ENCODE measurements at regions not wholly inside any gene's neighbourhood (a gene's known extent, or its start where the extent isn't known, plus 50 kb on each side); places are given as distances from the start of the nearest gene placed in this dataset.

DNA sequence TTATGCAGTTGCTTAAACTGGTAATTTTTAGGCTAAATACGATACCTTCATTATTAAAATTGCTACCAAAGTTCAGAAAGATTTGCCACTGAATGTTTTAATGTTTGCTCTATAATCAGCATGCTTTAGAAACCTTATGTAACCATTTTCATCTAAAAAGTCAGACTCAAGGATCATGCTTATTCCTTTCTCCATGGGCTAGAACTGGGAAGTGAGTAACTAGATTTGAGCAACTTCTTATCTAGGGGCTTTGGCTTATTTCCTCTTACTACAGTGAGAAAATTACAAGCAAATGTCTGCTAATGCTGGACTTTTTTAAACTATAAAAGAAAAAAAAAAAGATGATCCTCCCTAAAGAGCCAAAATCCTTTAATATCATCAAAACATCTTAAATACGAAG is 215.9 kb downstream of the CRPPA start:
- TF ChIP-seq GATA1 (IDR thresholded peaks at IDR 0.05; ENCODE audit: low read depth, low read length), result no peak
- TF ChIP-seq POLR2A (IDR thresholded peaks at IDR 0.05; ENCODE audit: low read length), result no peak
- DNase-seq, result no peak

DNA sequence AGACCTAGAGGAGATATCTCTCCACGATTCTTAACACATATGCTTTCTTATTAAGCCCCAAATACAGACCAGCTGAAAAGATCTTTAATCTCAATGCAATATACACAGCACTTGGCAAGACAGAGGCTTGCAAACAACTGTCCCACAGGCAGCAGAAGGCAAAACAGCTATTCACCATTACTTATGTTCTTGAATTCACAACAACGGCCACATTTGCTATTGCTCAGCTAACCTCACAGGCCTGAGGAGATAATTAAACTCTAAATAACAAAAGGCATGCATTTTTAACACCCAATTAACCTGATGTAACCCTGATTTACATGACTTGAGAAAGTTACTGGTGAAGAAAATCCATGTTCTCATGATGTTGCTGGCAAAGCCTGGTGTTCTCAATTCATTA is 216.4 kb downstream of the CRPPA start:
- DNase-seq, result no peak
- TF ChIP-seq GATA1 (IDR thresholded peaks at IDR 0.05; ENCODE audit: low read depth, low read length) (no peak), POLR2A (IDR thresholded peaks at IDR 0.05; ENCODE audit: low read length) (no peak)

DNA sequence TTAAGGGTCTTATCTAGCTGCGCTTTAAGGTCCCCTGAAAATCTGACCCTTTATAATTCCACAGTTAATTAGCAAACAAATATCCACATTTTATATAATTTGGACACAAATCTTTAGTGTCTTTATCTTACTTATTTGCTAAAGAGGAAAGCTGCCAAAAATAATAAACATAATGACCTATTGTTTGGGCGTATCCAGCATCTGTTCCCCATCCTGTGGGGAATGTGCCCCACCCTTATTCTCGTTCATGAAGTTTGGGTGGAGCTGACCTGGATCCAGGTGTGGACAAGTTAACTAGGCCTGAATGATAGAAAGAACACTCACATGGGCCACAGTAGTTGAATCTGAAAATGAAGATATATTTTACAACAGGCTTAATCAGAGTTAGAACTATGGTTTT is 218.3 kb downstream of the CRPPA start:
- DNase-seq, result no peak
- TF ChIP-seq POLR2A (IDR thresholded peaks at IDR 0.05; ENCODE audit: low read length), result no peak
- TF ChIP-seq GATA1 (IDR thresholded peaks at IDR 0.05; ENCODE audit: low read depth, low read length), result no peak

DNA sequence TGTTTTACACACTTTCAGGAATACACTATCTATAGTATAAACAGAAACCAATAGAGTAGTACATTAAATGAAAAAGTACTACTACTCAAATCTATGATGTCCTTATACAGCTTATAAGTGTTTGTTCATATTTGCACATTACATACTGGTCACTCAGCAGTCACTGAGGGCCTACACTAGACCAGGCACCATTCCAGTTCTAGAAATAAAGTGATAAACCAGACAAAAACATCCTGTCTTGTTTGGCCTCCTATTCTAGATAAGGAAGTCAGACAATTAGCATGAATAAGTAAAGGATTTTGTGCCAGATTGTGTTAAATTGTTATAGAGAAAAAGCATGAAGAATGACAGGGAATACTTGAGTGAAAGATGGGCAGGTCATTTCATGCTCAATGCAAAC is 219.0 kb downstream of the CRPPA start:
- no peak for TF ChIP-seq POLR2A (IDR thresholded peaks at IDR 0.05; ENCODE audit: low read length)
- no peak for TF ChIP-seq GATA1 (IDR thresholded peaks at IDR 0.05; ENCODE audit: low read depth, low read length)

DNA sequence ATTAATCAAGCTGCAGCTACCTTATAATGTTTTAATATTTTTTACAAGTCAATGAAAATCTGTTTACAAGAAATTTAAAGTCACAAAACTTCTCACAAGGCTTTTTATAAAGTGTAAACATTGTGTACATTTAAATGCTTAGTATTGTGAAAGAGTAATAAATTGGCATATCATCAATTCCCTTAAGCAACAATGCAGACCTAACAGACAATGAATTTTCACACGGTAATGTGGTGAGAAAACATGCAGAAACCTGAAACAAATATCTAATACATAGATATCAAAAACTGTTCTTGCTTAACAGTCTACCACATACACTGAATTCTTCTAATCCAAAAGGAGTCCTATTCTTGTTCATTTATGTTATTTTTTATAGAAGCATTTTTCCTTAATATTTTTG is 220.7 kb downstream of the CRPPA start:
- TF ChIP-seq POLR2A (IDR thresholded peaks at IDR 0.05; ENCODE audit: low read length) (no peak), GATA1 (IDR thresholded peaks at IDR 0.05; ENCODE audit: low read depth, low read length) (no peak)
- DNase-seq, result no peak

More for the DNA sequence above, 219.0 kb downstream of the CRPPA start:
- DNase-seq, result no peak

DNA sequence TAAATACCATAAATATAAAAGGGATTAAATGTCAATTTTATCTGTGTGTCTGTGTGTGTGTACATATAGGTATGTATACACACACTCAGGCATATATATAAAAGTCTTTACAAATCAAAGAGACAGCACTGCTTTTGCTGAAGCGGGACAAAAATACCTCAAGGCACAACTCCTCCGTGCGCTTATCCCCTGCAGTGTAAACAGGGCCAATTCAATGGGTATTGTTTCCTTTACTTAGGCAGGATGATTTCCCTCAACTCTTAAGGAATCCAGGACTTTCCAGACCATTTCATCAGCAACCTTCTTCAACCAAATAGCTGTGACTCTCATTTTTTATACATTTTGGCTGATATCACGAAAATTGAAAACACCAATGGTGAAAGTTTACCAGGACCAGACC is 227.7 kb downstream of the CRPPA start:
- TF ChIP-seq GATA1 (IDR thresholded peaks at IDR 0.05; ENCODE audit: low read depth, low read length), result no peak
- no peak for TF ChIP-seq POLR2A (IDR thresholded peaks at IDR 0.05; ENCODE audit: low read length)
- no peak for DNase-seq

DNA sequence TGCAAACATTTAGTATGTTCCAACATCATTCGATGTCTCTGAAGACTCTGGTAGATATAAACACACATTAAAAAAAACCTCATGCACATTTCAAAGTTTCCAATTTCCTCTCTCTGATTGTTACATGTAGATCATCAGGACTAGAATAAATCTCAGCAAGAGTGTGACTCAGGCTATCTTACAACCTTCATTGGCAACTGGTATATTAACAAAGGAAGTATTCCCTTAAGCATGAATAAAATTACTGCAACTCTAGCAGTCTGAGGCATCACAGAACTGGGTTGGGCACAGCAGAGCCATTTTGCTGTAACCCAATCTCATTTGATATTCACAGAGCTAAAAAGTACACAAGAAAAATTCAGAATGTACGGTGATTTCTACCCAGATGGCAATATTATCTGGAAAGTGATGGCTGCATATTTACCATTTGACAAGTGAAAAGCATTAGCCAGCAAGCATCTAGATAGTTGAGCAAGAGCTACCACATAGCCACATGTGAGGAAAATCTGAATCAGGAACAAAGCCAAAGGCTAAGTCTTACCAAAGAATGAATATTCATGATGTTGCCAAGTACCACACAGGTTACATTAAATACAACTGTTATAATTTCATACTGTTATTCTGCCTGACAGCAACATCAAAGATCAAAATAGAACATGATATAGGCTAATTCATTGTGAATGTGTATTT is 232.2 kb downstream of the CRPPA start:
- no peak for DNase-seq
- TF ChIP-seq POLR2A (IDR thresholded peaks at IDR 0.05; ENCODE audit: low read length) (no peak), GATA1 (IDR thresholded peaks at IDR 0.05; ENCODE audit: low read depth, low read length) (no peak)

DNA sequence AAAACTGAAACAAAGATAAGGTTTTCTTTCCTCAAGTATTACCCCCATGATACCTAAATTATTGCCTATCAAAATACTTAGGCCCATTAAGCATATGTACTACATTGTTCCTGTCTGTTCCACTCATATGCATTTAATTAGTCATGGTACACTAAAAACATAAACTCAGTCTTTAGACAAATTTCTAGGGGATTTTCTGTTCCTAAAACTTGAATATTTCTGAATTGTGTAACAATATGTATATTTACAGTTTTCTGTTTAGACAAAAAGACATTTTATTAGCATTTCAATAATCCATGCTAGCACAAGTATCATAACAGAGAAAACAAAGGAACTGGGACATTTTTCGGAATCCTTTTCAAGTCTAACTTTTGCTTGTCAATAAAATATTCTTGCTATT is 234.2 kb downstream of the CRPPA start:
- no peak for DNase-seq
- TF ChIP-seq GATA1 (IDR thresholded peaks at IDR 0.05; ENCODE audit: low read depth, low read length) (no peak), POLR2A (IDR thresholded peaks at IDR 0.05; ENCODE audit: low read length) (no peak)

DNA sequence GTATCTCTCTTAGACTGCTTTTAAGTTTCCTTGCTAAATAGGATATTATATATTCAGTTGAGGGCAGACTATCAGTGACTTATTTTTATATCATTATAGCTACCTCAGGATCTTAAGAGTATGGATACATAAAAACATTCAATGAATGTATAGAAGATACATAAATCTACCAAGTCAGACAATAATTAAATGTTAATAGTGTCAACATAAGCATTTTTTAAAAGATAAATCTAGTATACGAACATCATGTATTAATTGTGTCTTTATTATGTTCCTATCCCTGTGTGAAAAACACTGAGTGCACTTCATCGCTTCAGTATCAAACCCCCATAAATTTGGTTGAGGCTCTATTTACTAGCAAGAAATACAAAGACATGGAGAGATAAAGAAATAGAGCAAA is 242.8 kb downstream of the CRPPA start:
- no peak for DNase-seq
- no peak for TF ChIP-seq POLR2A (IDR thresholded peaks at IDR 0.05; ENCODE audit: low read length)
- TF ChIP-seq GATA1 (IDR thresholded peaks at IDR 0.05; ENCODE audit: low read depth, low read length), result no peak

DNA sequence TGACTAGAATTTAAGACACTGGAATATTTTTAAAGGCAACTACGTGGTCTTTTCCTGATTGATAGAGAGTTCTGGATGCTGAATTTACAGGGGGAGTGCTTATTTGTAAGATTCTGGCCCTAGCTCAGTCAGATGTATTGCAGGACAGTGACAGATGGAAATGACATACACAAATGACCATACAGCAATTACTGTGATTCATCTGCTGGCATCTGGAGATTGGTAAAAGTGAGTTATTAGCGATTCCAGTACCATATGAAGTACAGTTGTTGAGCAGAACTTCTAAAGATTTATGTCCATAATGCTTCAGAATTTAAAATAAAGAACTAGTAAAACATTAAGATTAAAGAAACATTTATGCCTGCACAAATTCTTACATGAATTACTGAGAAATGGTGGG is 243.2 kb downstream of the CRPPA start:
- TF ChIP-seq GATA1 (IDR thresholded peaks at IDR 0.05; ENCODE audit: low read depth, low read length) (no peak), POLR2A (IDR thresholded peaks at IDR 0.05; ENCODE audit: low read length) (no peak)

DNA sequence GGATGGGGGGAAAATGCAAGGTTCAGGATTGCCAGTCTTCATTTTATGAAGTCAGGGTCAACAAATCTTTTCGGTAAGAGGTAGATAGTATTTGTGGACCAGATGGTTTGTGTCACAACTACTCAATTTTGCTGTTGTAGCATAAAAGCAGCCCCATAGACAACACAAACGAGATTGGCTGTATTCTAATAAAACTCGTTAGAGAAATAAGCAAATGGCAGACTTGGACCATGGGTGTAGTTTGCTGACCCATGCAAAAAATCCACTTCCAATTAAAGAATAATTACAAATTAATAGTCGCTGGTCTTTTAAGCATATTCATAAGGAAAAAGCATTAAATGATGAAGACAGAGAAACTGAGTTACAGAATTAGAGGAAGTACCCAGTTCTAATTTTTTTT is 247.1 kb downstream of the CRPPA start:
- TF ChIP-seq GATA1 (IDR thresholded peaks at IDR 0.05; ENCODE audit: low read depth, low read length) (no peak), POLR2A (IDR thresholded peaks at IDR 0.05; ENCODE audit: low read length) (no peak)
- no peak for DNase-seq

More for the DNA sequence above, 243.2 kb downstream of the CRPPA start:
- no peak for DNase-seq

DNA sequence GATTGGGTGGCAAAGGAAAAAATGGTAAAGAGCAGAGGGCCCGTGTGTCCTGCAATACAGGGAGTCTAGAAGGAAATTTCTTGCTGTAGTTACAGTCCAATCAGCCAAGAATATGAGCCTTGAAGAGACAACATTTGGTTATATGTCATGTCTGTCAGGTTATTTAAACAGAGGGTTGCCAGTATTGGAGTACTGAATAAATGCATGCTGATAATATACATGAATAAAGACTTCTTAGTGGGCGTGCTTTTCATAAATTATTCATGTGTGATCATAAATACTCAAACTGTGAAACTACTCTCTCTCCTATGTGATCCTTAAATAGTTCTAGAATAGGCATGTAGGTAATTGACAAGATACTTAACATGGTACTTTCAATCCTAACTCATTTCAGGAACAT is 249.0 kb downstream of the CRPPA start:
- no peak for DNase-seq
- no peak for TF ChIP-seq GATA1 (IDR thresholded peaks at IDR 0.05; ENCODE audit: low read depth, low read length)
- TF ChIP-seq POLR2A (IDR thresholded peaks at IDR 0.05; ENCODE audit: low read length), result no peak

DNA sequence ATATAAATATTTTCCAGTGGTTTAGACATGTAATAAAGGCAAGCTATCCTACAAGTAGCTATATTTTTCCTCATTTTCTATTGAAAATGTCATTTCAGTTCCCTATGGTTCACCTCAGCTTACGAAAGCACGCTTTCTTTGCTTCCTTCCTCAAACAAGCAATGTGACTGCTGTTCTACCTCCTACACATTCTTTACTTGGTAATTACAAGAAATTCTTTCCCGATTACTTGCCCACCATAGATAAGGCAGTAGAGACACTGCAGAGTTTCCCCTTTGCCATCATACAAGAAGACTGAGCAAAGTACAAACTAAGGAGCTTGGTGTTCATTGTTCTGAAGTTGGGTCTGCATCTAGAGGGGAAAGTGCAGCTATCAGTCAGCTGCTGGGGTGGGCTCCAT is 249.4 kb downstream of the CRPPA start:
- TF ChIP-seq POLR2A (IDR thresholded peaks at IDR 0.05; ENCODE audit: low read length), result no peak
- TF ChIP-seq GATA1 (IDR thresholded peaks at IDR 0.05; ENCODE audit: low read depth, low read length), result no peak
- DNase-seq, result no peak

DNA sequence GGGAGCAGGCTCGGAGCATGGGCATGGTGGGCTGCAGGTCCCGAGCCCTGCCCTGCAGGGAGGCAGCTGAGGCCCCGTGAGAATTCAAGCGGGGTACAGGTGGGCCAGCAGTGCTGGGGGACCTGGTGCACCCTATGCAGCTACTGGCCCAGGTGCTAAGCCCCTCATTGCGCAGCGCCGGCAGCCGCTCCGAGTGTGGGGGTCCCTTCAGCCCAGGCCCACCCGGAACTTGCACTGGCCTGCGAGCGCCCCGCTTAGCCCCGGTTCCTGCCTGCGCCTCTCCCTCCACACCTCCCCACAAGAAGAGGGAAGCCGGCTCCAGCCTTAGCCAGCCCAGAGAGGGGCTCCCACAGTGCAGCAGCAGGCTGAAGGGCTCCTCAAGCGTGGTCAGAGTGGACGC is 250.7 kb downstream of the CRPPA start:
- DNase-seq, result no peak
- TF ChIP-seq GATA1 (IDR thresholded peaks at IDR 0.05; ENCODE audit: low read depth, low read length) (no peak), POLR2A (IDR thresholded peaks at IDR 0.05; ENCODE audit: low read length) (no peak)

DNA sequence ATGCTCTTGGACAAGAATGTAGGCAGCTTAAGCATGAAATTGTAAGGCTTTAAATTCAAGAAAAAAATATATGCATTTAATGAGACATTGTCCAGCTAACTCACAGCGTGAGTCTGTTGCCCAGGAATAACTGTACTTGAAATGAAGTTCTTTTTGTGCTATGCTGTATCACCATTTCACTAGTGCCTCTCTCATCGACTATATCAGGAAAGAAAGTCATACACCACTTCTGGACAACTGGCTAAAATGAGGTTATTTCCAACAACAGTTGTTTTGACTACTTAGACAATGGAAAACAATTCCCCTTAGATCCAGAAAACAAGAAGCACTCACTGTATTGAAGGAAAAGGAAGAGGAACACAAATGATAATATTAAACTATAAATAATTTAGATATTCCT is 251.8 kb downstream of the CRPPA start:
- no peak for DNase-seq
- TF ChIP-seq POLR2A (IDR thresholded peaks at IDR 0.05; ENCODE audit: low read length), result no peak

DNA sequence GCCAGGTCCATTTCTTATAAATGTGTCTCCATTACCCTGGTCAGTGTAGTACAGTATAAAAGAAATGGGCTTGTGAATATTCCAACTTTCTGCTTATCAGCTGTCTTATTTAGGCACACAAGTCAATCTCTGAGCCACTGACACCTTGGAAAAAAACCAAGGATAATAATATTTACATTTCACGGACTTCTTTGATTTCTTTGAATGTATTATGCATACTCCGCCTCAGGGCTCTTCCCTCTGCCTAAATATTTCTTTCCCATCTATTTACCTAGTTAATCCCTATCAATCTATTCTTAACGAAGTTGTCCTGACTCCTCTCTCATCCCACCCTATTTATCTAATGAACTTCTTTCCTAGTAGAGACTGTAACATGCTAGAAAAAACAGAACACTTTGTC is 253.8 kb downstream of the CRPPA start:
- TF ChIP-seq POLR2A (IDR thresholded peaks at IDR 0.05; ENCODE audit: low read length) (no peak), GATA1 (IDR thresholded peaks at IDR 0.05; ENCODE audit: low read depth, low read length) (no peak)
- no peak for DNase-seq
